ENCODE measurements at regions not wholly inside any gene's neighbourhood (a gene's known extent, or its start where the extent isn't known, plus 50 kb on each side); places are given as distances from the start of the nearest gene placed in this dataset.

DNA sequence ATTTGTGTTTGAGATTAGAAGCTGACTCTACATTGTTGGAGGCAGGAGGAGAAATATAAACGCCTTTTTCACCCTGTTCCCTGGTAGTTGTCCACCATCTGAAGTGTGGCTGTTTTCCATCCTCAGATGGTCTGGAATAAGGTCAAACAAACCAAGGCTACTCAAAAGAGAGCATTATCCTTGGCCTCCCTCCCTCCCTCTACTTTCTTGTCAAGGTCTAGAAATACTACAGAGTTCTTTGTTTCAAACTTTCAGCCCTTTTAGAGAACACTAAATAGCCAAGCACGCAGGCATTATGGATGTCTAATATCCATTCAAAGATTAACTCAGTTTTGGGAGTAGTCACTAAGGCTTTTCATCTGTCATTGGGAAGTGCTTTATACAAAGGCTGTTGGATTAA is 215.8 kb upstream of the ITGA4 start:
- Mint-ChIP-seq H3K36me3 (ENCODE audit: unreplicated experiment) (no peaks in the 10 kb centered on the region), H3K27me3 (ENCODE audit: unreplicated experiment) (no peaks in the 10 kb centered on the region), H3K9me3 (ENCODE audit: unreplicated experiment) (no peaks in the 10 kb centered on the region), H3K4me1 (ENCODE audit: unreplicated experiment) (no peaks in the 10 kb centered on the region), H3K4me3 (ENCODE audit: unreplicated experiment) (no peak overlapping the region), H3K27ac (ENCODE audit: unreplicated experiment) (no peak overlapping the region)
- TF ChIP-seq, protein P1, sequence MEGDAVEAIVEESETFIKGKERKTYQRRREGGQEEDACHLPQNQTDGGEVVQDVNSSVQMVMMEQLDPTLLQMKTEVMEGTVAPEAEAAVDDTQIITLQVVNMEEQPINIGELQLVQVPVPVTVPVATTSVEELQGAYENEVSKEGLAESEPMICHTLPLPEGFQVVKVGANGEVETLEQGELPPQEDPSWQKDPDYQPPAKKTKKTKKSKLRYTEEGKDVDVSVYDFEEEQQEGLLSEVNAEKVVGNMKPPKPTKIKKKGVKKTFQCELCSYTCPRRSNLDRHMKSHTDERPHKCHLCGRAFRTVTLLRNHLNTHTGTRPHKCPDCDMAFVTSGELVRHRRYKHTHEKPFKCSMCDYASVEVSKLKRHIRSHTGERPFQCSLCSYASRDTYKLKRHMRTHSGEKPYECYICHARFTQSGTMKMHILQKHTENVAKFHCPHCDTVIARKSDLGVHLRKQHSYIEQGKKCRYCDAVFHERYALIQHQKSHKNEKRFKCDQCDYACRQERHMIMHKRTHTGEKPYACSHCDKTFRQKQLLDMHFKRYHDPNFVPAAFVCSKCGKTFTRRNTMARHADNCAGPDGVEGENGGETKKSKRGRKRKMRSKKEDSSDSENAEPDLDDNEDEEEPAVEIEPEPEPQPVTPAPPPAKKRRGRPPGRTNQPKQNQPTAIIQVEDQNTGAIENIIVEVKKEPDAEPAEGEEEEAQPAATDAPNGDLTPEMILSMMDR (IDR thresholded peaks at IDR 0.05): no peak
- DNase-seq (ENCODE audit: extremely low spot score, unreplicated experiment): no peak

GRCh38 chr2:181241797-181242196 is 215.4 kb upstream of the ITGA4 start:
- no peak for DNase-seq (ENCODE audit: extremely low spot score, unreplicated experiment)
- Mint-ChIP-seq H3K36me3 (ENCODE audit: unreplicated experiment) (no peaks in the 10 kb centered on the region), H3K27ac (ENCODE audit: unreplicated experiment) (no peak overlapping the region), H3K27me3 (ENCODE audit: unreplicated experiment) (no peaks in the 10 kb centered on the region), H3K4me1 (ENCODE audit: unreplicated experiment) (no peaks in the 10 kb centered on the region), H3K4me3 (ENCODE audit: unreplicated experiment) (no peak overlapping the region), H3K9me3 (ENCODE audit: unreplicated experiment) (no peaks in the 10 kb centered on the region)
- TF ChIP-seq, protein P1 (IDR thresholded peaks at IDR 0.05): no peak

- H3K27me3 Mint-ChIP-seq (ENCODE audit: unreplicated experiment): no peaks in the 10 kb centered on the region
- H3K4me3 Mint-ChIP-seq (ENCODE audit: unreplicated experiment): no peak overlapping the region
- DNase-seq (ENCODE audit: extremely low spot score, unreplicated experiment): no peak
- no peak overlapping the region for H3K27ac Mint-ChIP-seq (ENCODE audit: unreplicated experiment)
- TF ChIP-seq, protein P1 (IDR thresholded peaks at IDR 0.05): no peak
- H3K9me3 Mint-ChIP-seq (ENCODE audit: unreplicated experiment): no peaks in the 10 kb centered on the region
- H3K36me3 Mint-ChIP-seq (ENCODE audit: unreplicated experiment): no peaks in the 10 kb centered on the region
- no peaks in the 10 kb centered on the region for H3K4me1 Mint-ChIP-seq (ENCODE audit: unreplicated experiment)
These were observed 214.9 kb upstream of the ITGA4 start for GRCh38 chr2:181242262-181242661.

- Mint-ChIP-seq H3K36me3 (ENCODE audit: unreplicated experiment) (no peaks in the 10 kb centered on the region), H3K4me3 (ENCODE audit: unreplicated experiment) (no peak overlapping the region), H3K27me3 (ENCODE audit: unreplicated experiment) (no peaks in the 10 kb centered on the region), H3K27ac (ENCODE audit: unreplicated experiment) (no peak overlapping the region), H3K4me1 (ENCODE audit: unreplicated experiment) (no peaks in the 10 kb centered on the region), H3K9me3 (ENCODE audit: unreplicated experiment) (no peaks in the 10 kb centered on the region)
- no peak for DNase-seq (ENCODE audit: extremely low spot score, unreplicated experiment)
- TF ChIP-seq, protein P1 (IDR thresholded peaks at IDR 0.05): no peak
These were observed 213.9 kb upstream of the ITGA4 start for GRCh38 chr2:181243319-181243718.

DNA sequence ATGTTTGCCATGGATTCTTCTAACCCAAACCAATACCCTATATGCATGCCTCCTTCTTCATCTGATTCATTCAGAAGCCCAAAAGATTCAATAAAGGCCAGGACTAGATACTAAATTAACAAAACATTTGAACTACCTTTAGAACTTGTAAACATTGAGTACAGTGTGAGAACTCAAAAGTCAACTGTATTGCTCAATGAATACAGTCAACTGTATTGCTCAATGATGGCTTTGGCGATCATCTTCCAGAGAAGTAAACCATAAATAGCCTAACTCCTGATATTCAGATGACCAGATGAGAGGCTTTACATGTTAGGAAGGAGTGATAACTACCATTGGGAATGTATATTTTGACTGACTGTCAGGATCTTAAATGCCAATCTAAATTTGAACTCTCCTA is 206.5 kb upstream of the ITGA4 start:
- Mint-ChIP-seq H3K36me3 (ENCODE audit: unreplicated experiment) (no peaks in the 10 kb centered on the region), H3K27me3 (ENCODE audit: unreplicated experiment) (no peaks in the 10 kb centered on the region), H3K4me3 (ENCODE audit: unreplicated experiment) (no peak overlapping the region), H3K9me3 (ENCODE audit: unreplicated experiment) (no peaks in the 10 kb centered on the region), H3K4me1 (ENCODE audit: unreplicated experiment) (no peaks in the 10 kb centered on the region), H3K27ac (ENCODE audit: unreplicated experiment) (no peak overlapping the region)
- DNase-seq (ENCODE audit: extremely low spot score, unreplicated experiment): no peak
- TF ChIP-seq, protein P1 (IDR thresholded peaks at IDR 0.05): no peak
